ENCODE measurements at regions not wholly inside any gene's neighbourhood (a gene's known extent, or its start where the extent isn't known, plus 50 kb on each side); places are given as distances from the start of the nearest gene placed in this dataset.

DNA sequence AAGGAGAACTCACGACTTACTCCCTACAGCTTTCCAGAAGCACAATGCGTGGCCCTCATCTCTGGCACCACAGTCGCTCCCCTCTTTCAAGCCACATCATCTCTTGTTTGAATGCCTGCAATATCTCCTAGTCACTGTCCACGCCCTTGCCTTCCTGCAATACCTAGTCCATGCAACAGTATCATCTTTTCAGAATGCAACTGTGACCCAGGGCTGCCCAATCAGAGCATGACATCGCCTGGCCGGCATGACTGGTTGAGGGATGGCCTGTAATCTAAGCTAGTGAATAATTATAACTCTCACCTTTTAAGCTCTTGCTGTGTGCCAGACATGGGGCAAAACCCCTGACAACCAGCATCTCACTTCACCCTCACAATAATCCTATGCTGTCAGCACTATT, 52.5 kb upstream of the CPEB4 start:
- Histone ChIP-seq H3K4me1 (ENCODE audit: control insufficient read depth in 5 of 5, insufficient read depth in 5 of 5, low read length in 5 of 5) (peaks cover 0 to 11% (median 3%) of the 10 kb centered on the region in 5 donors), H3K27ac (ENCODE audit: low read depth in 1 of 2, low read length in 1 of 2) (peak overlapping the region in 1 of 2 donors; percentile 26), H3K4me3 (no peak overlapping the region), H3K36me3 (ENCODE audit: control insufficient read depth in 4 of 4, insufficient read depth in 4 of 4, low read length in 4 of 4) (no peaks in the 10 kb centered on the region), H3K9ac (ENCODE audit: insufficient read depth in 1 of 2, low read length in 2 of 2) (no peak overlapping the region), H3K27me3 (ENCODE audit: control insufficient read depth in 3 of 3, insufficient read depth in 3 of 3, low read length in 2 of 3) (no peaks in the 10 kb centered on the region), H3K9me3 (ENCODE audit: control insufficient read depth in 4 of 4, insufficient read depth in 3 of 4, low read length in 3 of 4) (no peaks in the 10 kb centered on the region)
- no peak for DNase-seq
- no peak for TF ChIP-seq CTCF (IDR thresholded peaks at IDR 0.05; ENCODE audit: control extremely low read depth, extremely low read depth)
- ATAC-seq (ENCODE audit: insufficient read depth, low FRiP score): no peak
- WGBS, 2 donors: 56 to 76% methylated on average over 6 of the region's 6 CpGs

- no peak for TF ChIP-seq CTCF (IDR thresholded peaks at IDR 0.05; ENCODE audit: control extremely low read depth, extremely low read depth)
- DNase-seq: no peak
- WGBS, 2 donors: 94% methylated on average over 3 of the region's 3 CpGs
These were observed 50.5 kb upstream of the CPEB4 start for GRCh38 chr5:173837654-173838053.

More at GRCh38 chr5:173837654-173838053, 50.5 kb upstream of the CPEB4 start:
- Histone ChIP-seq H3K36me3 (ENCODE audit: control insufficient read depth in 4 of 4, insufficient read depth in 4 of 4, low read length in 4 of 4) (no peaks in the 10 kb centered on the region), H3K4me1 (ENCODE audit: control insufficient read depth in 5 of 5, insufficient read depth in 5 of 5, low read length in 5 of 5) (peaks cover 0 to 11% (median 3%) of the 10 kb centered on the region in 5 donors), H3K27ac (ENCODE audit: low read depth in 1 of 2, low read length in 1 of 2) (no peak overlapping the region), H3K4me3 (no peak overlapping the region), H3K27me3 (ENCODE audit: control insufficient read depth in 3 of 3, insufficient read depth in 3 of 3, low read length in 2 of 3) (no peaks in the 10 kb centered on the region), H3K9me3 (ENCODE audit: control insufficient read depth in 4 of 4, insufficient read depth in 3 of 4, low read length in 3 of 4) (no peaks in the 10 kb centered on the region), H3K9ac (ENCODE audit: insufficient read depth in 1 of 2, low read length in 2 of 2) (no peak overlapping the region)
- ATAC-seq (ENCODE audit: insufficient read depth, low FRiP score): no peak

All from lung (tissue), 11 donors.